HG02973 (cell line): ENCODE measurements at regions not wholly inside any gene's neighbourhood (a gene's known extent, or its start where the extent isn't known, plus 50 kb on each side); places are given as distances from the start of the nearest gene placed in this dataset.
"Not testable (repeated sequence)": the region's sequence is repeated elsewhere in the genome, so short reads cannot be mapped to it uniquely, and the experiment has no call there.

ENCODE experiments used
- ATAC-seq: cut with Tn5 transposase; IDR thresholded peaks from one replicate; pipeline ENCODE4 v1.9.1; 2021; ENCODE audit warnings: moderate library complexity; ENCODE audit not compliant: unreplicated experiment

GRCh38 chr4:142897518-142897917 is 51.4 kb upstream of the INPP4B start:
- ATAC-seq = not testable (repeated sequence)

GRCh38 chr4:142900622-142901021 is 54.5 kb upstream of the INPP4B start:
- ATAC-seq = no peak

GRCh38 chr4:142901166-142901662 is 55.1 kb upstream of the INPP4B start:
- no peak for ATAC-seq

GRCh38 chr4:142903617-142904016 is 57.5 kb upstream of the INPP4B start:
- ATAC-seq = not testable (repeated sequence)

DNA sequence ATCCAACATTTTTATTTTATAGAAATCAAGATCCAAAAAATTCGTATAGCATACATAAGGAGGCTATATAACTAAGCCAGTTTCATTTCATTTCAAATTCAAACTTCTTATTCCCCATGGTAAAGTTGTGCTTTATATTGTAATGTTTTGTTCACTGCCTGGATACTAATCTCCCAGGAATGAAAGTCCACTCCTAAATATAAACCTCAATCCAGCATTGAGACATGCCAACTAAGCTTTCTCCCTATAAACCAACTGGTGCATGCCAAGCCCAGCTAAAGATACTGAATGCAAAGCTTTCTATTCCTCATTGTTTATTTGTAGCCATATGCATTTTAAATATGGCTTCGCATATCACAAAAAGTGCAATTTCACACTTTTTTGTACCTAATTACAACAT is 63.8 kb upstream of the INPP4B start:
- no peak for ATAC-seq

- ATAC-seq = no peak
These were observed 66.9 kb upstream of the INPP4B start for GRCh38 chr4:142913034-142913433.

GRCh38 chr4:142913461-142914030 is 67.4 kb upstream of the INPP4B start:
- no peak for ATAC-seq

- no peak for ATAC-seq
These were observed 71.6 kb upstream of the INPP4B start for GRCh38 chr4:142917678-142918077.

- ATAC-seq = no peak
These were observed 76.6 kb upstream of the INPP4B start for GRCh38 chr4:142922720-142923119.

GRCh38 chr4:142923619-142924018 is 77.5 kb upstream of the INPP4B start:
- ATAC-seq = no peak

- no peak for ATAC-seq
These were observed 79.1 kb upstream of the INPP4B start for GRCh38 chr4:142925161-142925560.

- ATAC-seq = no peak
These were observed 81.6 kb upstream of the INPP4B start for GRCh38 chr4:142927721-142928120.

- no peak for ATAC-seq
These were observed 83.4 kb upstream of the INPP4B start for GRCh38 chr4:142929526-142929925.

DNA sequence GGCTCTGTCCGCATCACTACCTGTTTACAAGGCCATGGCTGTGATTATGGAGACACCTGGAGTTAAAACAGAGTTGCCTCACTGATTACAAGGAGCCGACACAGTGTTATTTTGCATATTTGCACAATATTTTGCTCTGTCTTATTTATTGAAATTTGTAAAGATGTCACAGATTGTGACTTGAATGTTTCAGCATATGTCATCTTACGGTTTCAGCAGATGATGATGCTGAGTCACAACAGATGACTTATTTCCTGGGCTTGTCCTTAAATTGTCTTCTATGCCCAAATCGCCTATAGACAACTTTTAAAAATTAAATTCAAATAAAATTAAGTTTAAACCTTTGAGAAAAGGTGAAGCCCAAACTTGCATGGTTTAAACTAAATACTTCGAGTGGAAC is 87.1 kb upstream of the INPP4B start:
- no peak for ATAC-seq

GRCh38 chr4:142940425-142941330 is 94.6 kb upstream of the INPP4B start:
- ATAC-seq = no peak

DNA sequence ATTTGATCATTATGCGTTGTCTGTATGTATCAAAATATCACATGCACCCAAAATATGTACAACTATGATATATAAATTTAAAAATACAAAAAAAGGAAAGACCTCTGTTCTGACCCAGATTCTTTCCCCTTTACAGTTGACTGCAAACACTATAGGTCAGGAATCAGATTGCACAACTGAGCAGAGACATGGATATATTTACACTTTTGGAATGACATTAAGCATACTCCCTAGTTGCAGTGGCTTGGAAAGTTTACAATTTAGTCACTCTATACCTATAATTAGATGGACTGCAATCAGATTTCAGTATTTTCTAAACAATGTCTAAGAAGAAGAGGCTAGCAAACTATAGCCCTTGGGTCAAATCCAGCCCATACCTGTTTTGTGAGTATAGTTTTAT is 98.5 kb upstream of the INPP4B start:
- no peak for ATAC-seq

DNA sequence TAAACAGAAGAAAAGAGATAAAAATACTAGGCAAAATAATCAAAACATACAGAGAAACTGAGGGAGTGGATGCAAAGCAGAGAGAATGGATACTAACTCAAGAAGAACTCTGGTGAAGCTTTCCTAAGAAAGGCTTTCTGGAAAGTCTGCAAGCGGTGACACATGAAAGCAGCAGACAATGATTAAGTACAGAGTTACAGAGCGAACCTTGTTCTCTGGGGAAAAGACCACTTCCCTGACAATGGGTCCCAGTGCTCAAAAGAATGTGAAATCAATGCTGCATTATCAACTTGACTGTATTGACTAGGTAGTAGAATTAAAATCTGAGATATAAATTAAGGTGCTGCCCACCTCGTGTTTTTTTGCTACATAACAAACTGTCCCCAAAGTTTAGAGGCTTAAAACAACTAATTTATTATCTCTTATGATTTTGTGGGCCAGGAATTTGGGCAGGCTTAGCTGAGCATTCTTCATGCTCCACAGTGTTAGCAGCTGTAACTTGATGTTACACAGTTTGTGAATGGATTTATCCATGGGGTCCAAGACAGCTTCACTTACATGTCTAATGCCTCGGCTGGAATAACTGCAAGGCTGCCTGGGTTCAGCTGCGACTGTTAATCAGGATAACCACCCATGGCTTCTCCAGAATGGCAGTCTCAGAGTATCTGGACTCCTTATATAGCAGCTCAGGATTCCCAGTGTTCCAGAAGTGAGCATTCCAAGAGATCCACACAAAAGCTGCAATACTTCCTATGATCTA is 106.9 kb upstream of the INPP4B start:
- ATAC-seq = no peak

DNA sequence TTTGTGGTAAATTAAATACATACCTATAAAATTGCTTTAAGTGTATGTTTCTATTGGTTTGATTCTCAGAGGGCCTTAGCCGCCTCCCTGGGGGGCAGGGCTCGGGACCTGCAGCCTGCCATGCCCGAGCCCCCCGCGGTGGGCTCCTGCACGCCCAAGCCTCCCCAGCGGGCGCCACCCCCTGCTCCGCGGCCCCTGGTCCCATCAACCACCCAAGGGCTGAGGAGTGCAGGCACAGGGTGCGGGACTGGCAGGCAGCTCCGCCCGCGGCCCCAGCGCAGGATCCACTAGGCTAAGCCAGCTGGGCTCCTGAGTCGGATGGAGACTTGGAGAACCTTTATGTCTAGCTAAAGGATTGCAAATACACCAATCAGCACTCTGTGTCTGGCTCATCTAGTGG is 108.3 kb upstream of the INPP4B start:
- ATAC-seq = no peak

DNA sequence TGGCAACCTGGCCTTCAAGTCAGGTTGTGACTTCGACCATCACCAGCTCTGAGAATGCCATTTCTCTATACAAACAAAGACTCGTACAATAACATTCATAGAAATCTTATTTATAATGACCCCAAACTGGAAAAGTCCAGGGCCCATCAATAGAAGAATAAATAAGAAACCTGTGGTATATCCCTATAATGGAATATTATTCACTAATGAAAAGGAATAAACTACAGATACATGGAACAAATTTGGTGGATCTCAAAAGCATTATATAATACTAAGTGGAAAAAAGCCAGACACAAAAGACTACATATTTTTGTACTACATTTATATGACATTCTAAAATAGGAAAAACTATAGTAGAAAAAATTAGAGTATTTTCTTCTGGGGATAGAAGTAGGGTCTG is 109.4 kb upstream of the INPP4B start:
- no peak for ATAC-seq

DNA sequence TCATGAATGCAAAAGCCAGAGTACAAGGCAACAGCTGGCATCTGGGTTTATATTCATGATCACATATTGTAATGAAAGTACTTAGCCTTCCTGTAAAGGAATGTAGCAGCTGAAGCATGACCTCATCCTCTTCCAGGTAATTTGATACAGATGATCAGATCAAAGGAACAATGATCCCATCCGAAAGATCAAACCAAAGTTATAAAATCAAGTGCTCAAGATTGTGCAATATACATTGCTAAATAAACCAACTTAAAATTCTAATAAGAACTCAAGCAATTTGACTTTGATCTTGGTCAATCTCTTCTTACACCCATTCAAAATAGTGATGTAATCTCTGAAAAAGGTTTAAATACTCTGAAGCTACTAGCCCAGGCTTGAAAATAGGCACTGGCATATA is 113.1 kb upstream of the INPP4B start:
- no peak for ATAC-seq

DNA sequence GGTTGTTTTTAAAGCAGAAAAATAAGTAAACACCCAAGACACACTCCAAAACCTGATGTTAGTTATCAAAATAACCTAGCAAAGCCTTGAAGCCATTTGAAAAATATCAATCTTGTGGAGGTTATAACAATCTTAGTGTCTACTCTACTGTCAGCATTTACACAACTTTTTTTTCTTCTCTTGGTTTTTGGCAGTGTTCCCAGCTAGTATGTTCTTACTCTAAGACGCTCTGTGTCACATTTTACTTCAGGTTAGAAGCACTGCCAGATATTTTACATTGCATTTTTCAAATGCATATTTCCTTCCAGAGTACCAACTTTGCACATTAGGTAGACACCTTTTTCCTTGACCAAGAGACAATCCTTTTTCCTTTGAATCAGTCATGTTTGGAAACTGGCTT is 114.0 kb upstream of the INPP4B start:
- no peak for ATAC-seq
